ENCODE measurements at regions not wholly inside any gene's neighbourhood (a gene's known extent, or its start where the extent isn't known, plus 50 kb on each side); places are given as distances from the start of the nearest gene placed in this dataset.

DNA sequence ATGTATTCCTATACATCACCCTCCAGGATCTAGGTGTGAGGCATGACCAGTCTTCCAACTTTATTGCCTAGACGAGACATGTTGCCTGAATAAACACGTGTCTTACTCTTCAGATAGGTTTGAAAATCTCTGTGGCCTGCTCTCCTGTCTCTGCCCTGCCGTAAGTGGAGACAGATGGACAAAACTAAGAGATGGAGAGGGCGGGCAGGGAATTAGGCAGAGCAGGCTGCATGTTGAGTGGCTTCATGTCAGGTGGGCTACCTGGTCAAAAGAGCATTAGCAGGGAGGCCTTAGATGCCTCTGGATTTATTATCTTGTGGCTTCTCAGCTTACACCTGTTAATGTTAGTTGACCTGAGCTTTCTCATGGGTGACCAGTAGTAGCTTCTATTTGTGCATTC lies 59.0 kb upstream of the TULP4 start:
- Histone ChIP-seq H3K9me3 (ENCODE audit: control insufficient read depth, low read depth, low read length) (no peaks in the 10 kb centered on the region), H3K9ac (ENCODE audit: control insufficient read depth, extremely low read depth, insufficient read depth, low read length) (no peak overlapping the region), H3K79me2 (ENCODE audit: control insufficient read depth, insufficient read depth, low read length) (peaks cover 51% of the 10 kb centered on the region), H3K4me3 (ENCODE audit: control insufficient read depth in 2 of 3, extremely low read depth in 1 of 3, insufficient read depth in 2 of 3, low read depth in 1 of 3, low read length in 3 of 3) (no peak overlapping the region), H3K36me3 (ENCODE audit: control insufficient read depth in 2 of 2, extremely low read depth in 1 of 2, insufficient read depth in 2 of 2, low read length in 2 of 2) (peaks cover 2 to 3% of the 10 kb centered on the region in 2 experiments), H3K27ac (ENCODE audit: control insufficient read depth, insufficient read depth, low read length) (no peak overlapping the region), H3K9me1 (ENCODE audit: control insufficient read depth, extremely low read depth, insufficient read depth, low read length) (no peaks in the 10 kb centered on the region), H3K27me3 (ENCODE audit: control insufficient read depth, extremely low read depth, insufficient read depth, low read length) (no peaks in the 10 kb centered on the region), H3K4me2 (ENCODE audit: control insufficient read depth, extremely low read depth, insufficient read depth, low read depth, low read length) (no peak overlapping the region), H2AFZ (ENCODE audit: control insufficient read depth, low read length) (no peak overlapping the region), H3K4me1 (ENCODE audit: control insufficient read depth, extremely low read depth, insufficient read depth, low read length) (peaks cover 10% of the 10 kb centered on the region), H4K20me1 (ENCODE audit: control insufficient read depth, extremely low read depth, insufficient read depth, low read length) (peaks cover 3% of the 10 kb centered on the region)
- dilution Hi-C loops (cut with MboI; ENCODE audit: extremely low pct_ligation_motif_present, low sequenced_read_pairs), result no loop called here
- DNase-seq (ENCODE audit: low read depth, low spot score) (no peak), FAIRE-seq (no peak)
- TF ChIP-seq, protein P1, sequence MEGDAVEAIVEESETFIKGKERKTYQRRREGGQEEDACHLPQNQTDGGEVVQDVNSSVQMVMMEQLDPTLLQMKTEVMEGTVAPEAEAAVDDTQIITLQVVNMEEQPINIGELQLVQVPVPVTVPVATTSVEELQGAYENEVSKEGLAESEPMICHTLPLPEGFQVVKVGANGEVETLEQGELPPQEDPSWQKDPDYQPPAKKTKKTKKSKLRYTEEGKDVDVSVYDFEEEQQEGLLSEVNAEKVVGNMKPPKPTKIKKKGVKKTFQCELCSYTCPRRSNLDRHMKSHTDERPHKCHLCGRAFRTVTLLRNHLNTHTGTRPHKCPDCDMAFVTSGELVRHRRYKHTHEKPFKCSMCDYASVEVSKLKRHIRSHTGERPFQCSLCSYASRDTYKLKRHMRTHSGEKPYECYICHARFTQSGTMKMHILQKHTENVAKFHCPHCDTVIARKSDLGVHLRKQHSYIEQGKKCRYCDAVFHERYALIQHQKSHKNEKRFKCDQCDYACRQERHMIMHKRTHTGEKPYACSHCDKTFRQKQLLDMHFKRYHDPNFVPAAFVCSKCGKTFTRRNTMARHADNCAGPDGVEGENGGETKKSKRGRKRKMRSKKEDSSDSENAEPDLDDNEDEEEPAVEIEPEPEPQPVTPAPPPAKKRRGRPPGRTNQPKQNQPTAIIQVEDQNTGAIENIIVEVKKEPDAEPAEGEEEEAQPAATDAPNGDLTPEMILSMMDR (optimal IDR thresholded peaks at IDR 0.05 in 1 of 3, IDR thresholded peaks at IDR 0.05 in 1 of 3, conservative IDR thresholded peaks at IDR 0.05 in 1 of 3; ENCODE audit: extremely low read depth in 1 of 3, insufficient read depth in 2 of 3, low read length in 3 of 3), result no peak
- TF ChIP-seq EZH2 (IDR thresholded peaks at IDR 0.05; ENCODE audit: low read length), result no peak

DNA sequence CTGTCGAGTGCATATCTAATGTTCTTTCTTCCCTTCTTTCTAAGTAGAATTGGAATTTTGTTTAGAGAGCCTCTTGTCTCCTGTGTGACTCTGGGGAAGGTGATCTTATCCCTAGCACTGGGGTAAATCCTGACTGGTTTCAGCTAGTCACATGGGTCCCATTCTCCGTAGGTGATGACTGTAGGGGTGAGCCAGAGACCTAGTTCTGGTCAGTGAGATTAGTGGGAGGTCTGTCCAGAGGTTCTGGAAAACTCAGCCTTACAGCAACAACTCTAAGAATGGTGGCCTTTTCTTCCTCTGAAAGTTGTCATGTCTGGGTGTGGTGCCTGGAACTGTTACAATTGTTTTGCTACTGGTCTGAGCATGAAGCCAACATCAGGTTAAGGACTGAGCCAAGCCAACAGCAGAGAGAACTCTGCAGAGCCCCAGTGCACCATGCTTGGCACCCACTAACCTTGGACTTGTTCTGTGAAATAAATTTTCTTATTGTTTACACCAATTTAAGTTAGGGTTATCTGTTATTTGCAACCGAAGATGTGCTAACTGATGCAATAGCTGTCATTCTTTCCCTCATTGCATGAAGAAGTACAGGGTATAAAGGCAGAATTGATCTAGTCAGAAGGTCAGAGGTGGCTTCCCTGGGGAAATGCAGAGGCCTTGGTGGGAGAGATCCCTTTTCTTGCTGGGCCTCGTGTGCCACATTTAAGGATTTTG lies 56.8 kb upstream of the TULP4 start:
- Histone ChIP-seq H3K27me3 (ENCODE audit: control insufficient read depth, extremely low read depth, insufficient read depth, low read length) (no peaks in the 10 kb centered on the region), H3K4me2 (ENCODE audit: control insufficient read depth, extremely low read depth, insufficient read depth, low read depth, low read length) (no peak overlapping the region), H3K4me3 (ENCODE audit: control insufficient read depth in 2 of 3, extremely low read depth in 1 of 3, insufficient read depth in 2 of 3, low read depth in 1 of 3, low read length in 3 of 3) (no peak overlapping the region), H3K36me3 (ENCODE audit: control insufficient read depth in 2 of 2, extremely low read depth in 1 of 2, insufficient read depth in 2 of 2, low read length in 2 of 2) (peaks cover 2 to 5% of the 10 kb centered on the region in 2 experiments), H3K79me2 (ENCODE audit: control insufficient read depth, insufficient read depth, low read length) (peaks cover 53% of the 10 kb centered on the region), H3K9ac (ENCODE audit: control insufficient read depth, extremely low read depth, insufficient read depth, low read length) (no peak overlapping the region), H2AFZ (ENCODE audit: control insufficient read depth, low read length) (no peak overlapping the region), H3K9me1 (ENCODE audit: control insufficient read depth, extremely low read depth, insufficient read depth, low read length) (no peaks in the 10 kb centered on the region), H3K9me3 (ENCODE audit: control insufficient read depth, low read depth, low read length) (no peaks in the 10 kb centered on the region), H3K27ac (ENCODE audit: control insufficient read depth, insufficient read depth, low read length) (no peak overlapping the region), H4K20me1 (ENCODE audit: control insufficient read depth, extremely low read depth, insufficient read depth, low read length) (peaks cover 3% of the 10 kb centered on the region), H3K4me1 (ENCODE audit: control insufficient read depth, extremely low read depth, insufficient read depth, low read length) (peaks cover 10% of the 10 kb centered on the region)
- FAIRE-seq (peak; percentile 5), DNase-seq (ENCODE audit: low read depth, low spot score) (no peak)
- no peak for TF ChIP-seq EZH2 (IDR thresholded peaks at IDR 0.05; ENCODE audit: low read length)
- TF ChIP-seq, protein P1 (optimal IDR thresholded peaks at IDR 0.05 in 1 of 3, IDR thresholded peaks at IDR 0.05 in 1 of 3, conservative IDR thresholded peaks at IDR 0.05 in 1 of 3; ENCODE audit: extremely low read depth in 1 of 3, insufficient read depth in 2 of 3, low read length in 3 of 3), result no peak
- dilution Hi-C loops (cut with MboI; ENCODE audit: extremely low pct_ligation_motif_present, low sequenced_read_pairs), result no loop called here
